Stomach (tissue), 8 donors: ENCODE measurements at regions not wholly inside any gene's neighbourhood (a gene's known extent, or its start where the extent isn't known, plus 50 kb on each side); places are given as distances from the start of the nearest gene placed in this dataset.

Source experiments
- DNase-seq, 2 donors: peaks; one replicate each; pipeline versions ENCODE4 v3.0.0 to v3.0.0-alpha.2; 2013 to 2019
- H3K27ac ChIP-seq, 5 donors: fragments of 200-600 bp in 4 of 5; sonication (generic) in 4 of 5; one replicate each; pipeline ENCODE4 v1.5.1; 2013 to 2019; ENCODE audit warnings: mild to moderate bottlenecking in 1 of 5, moderate library complexity in 1 of 5
- H3K27me3 ChIP-seq, 3 donors: fragments of 200-600 bp; sonication (generic); one replicate each; pipeline ENCODE4 v1.5.1; 2017 to 2019; ENCODE audit warnings: mixed run types in 1 of 3
- H3K36me3 ChIP-seq, 4 donors: fragments of 200-600 bp; sonication (generic); 1 replicate in 3 of 4; 2 replicates in 1 of 4; pipeline ENCODE4 v1.5.1; 2016 to 2019
- H3K4me1 ChIP-seq, 4 donors: fragments of 200-600 bp; sonication (generic); one replicate each; pipeline ENCODE4 v1.5.1; 2016 to 2019
- H3K4me3 ChIP-seq, 4 donors: fragments of 200-600 bp; sonication (generic) in 3 of 4; one replicate each; pipeline ENCODE4 v1.5.1; 2016 to 2019; ENCODE audit warnings: mild to moderate bottlenecking in 1 of 4
- H3K9me3 ChIP-seq, 4 donors: fragments of 200-600 bp; sonication (generic); one replicate each; pipeline ENCODE4 v1.5.1; 2016 to 2019
- CTCF ChIP-seq, 7 experiments: fragments of 450-650 bp in 4 of 7; fragments of 200-600 bp in 3 of 7; sonication (generic) in 3 of 7; IDR thresholded peaks; one replicate each; pipeline ENCODE4 v1.5.1; 2016 to 2019; ENCODE audit warnings: antibody characterized with exemption in 7 of 7, control low read depth in 2 of 7, mild to moderate bottlenecking in 1 of 7
- EP300 ChIP-seq: sonication (generic); formaldehyde crosslinking; IDR thresholded peaks from one replicate; pipeline ENCODE4 v1.6.1; 2017; ENCODE audit warnings: antibody characterized with exemption
- POLR2A ChIP-seq, 4 donors: fragments of 450-650 bp; IDR thresholded peaks; one replicate each; pipeline ENCODE4 v1.6.1; 2016; ENCODE audit warnings: antibody characterized with exemption in 4 of 4, control low read depth in 2 of 4, mild to moderate bottlenecking in 1 of 4, moderate library complexity in 1 of 4
- POLR2AphosphoS5 ChIP-seq, 3 donors: sonication (generic); formaldehyde crosslinking; IDR thresholded peaks; one replicate each; pipeline ENCODE4 v1.6.1; 2016; ENCODE audit warnings: antibody characterized with exemption in 3 of 3
- WGBS, 5 donors: extraction: QIAGEN DNeasy Blood & Tissue Kit in 3 of 5; methylation state at CpG; one replicate each; pipeline versions ENCODE4 v1.1.5 to v1.1.7; 2013 to 2018; 5-methylcytosine and 5-hydroxymethylcytosine counted together
- intact Hi-C: fragments of 100-400 bp; cut with DNase I; formaldehyde crosslinking; loops from one replicate; pipeline ENCODE4 v1.15.1; 2023; ENCODE audit warnings: low total_unique reads
- donor health status: healthy with polysubstance abuse.
- donor health status: Bipolar disorder and iron deficiency.
- donor health status: healthy.

- Histone ChIP-seq H3K9me3 (no peaks in the 10 kb centered on the region), H3K36me3 (no peaks in the 10 kb centered on the region), H3K4me1 (peaks cover 0 to 2% (median under 1%) of the 10 kb centered on the region in 4 donors), H3K27me3 (peaks cover 0 to 3% (median 3%) of the 10 kb centered on the region in 3 donors), H3K27ac (no peak overlapping the region), H3K4me3 (no peak overlapping the region)
- 60 to 71% (median 65%) methylated on average over 6 of the region's 6 CpGs for WGBS, 5 donors
- no peak for DNase-seq
- intact Hi-C loops = no loop called here
- no peak for TF ChIP-seq CTCF (IDR thresholded peaks at IDR 0.05)
- no peak for TF ChIP-seq POLR2AphosphoS5 (IDR thresholded peaks at IDR 0.05)
- TF ChIP-seq EP300 = no peak
These were observed 398.1 kb downstream of the NOVA1 start for GRCh38 chr14:26199590-26200370.

DNA sequence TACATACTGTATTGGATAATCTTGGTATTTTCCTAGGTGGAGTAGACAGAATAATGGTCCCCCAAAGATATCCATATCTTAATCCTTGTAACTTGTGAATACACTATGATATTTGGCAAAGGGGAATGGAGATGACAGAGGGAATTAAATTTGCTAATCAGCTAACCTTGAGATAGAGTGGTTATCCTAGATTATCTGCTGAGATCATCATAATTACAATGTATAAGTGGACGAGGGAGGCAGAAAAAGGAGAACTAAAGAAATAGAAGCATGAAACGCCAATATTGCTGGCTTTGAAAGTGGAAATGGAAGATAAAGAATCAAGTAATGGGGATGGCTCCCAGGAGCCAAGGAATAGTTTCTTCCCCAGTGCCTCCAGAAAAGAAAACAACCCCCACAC, 398.7 kb downstream of the NOVA1 start:
- Histone ChIP-seq H3K36me3 (no peaks in the 10 kb centered on the region), H3K27me3 (no peaks in the 10 kb centered on the region), H3K4me1 (no peaks in the 10 kb centered on the region), H3K4me3 (no peak overlapping the region), H3K9me3 (peaks cover 0 to under 1% (median 0%) of the 10 kb centered on the region in 4 donors), H3K27ac (no peak overlapping the region)
- 53 to 79% (median 60%) methylated on average over 2 of the region's 2 CpGs for WGBS, 5 donors
- intact Hi-C loops = no loop called here
- DNase-seq = no peak
- TF ChIP-seq POLR2AphosphoS5 (IDR thresholded peaks at IDR 0.05) (no peak), POLR2A (IDR thresholded peaks at IDR 0.05) (no peak)

DNA sequence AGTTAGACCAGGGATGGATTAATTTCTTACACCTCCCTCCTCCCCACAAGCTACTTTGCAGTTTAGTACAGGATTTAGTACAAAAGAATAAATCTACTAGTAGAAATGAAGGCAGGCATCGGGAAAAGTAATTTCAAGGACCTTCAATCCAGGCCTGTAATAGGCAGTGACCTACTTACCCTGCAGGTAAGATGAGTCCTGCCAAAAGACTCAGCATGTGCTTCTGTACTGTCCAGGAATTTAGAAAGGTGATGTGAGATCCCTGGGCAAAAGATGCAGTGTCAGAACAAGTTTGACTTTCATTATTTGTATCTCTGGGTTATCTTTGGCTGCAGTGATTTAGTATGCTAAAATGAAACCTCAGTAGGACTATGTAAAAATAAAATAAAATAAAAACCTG, 403.0 kb downstream of the NOVA1 start:
- intact Hi-C loops = no loop called here
- TF ChIP-seq POLR2A (IDR thresholded peaks at IDR 0.05) = no peak
- no peak for TF ChIP-seq CTCF (IDR thresholded peaks at IDR 0.05)
- TF ChIP-seq POLR2AphosphoS5 (IDR thresholded peaks at IDR 0.05) = no peak
- TF ChIP-seq EP300 = no peak
- 80 to 97% (median 93%) methylated on average over 1 of the region's 1 CpG for WGBS, 5 donors
- Histone ChIP-seq H3K27me3 (no peaks in the 10 kb centered on the region), H3K36me3 (no peaks in the 10 kb centered on the region), H3K9me3 (peaks cover 0 to 7% (median 0%) of the 10 kb centered on the region in 4 donors), H3K4me1 (no peaks in the 10 kb centered on the region), H3K27ac (no peak overlapping the region), H3K4me3 (no peak overlapping the region)
- DNase-seq = no peak

- Histone ChIP-seq H3K9me3 (peaks cover 0 to 7% (median 0%) of the 10 kb centered on the region in 4 donors), H3K27ac (no peak overlapping the region), H3K4me1 (no peaks in the 10 kb centered on the region), H3K4me3 (no peak overlapping the region), H3K36me3 (no peaks in the 10 kb centered on the region), H3K27me3 (no peaks in the 10 kb centered on the region)
- no peak for DNase-seq
- intact Hi-C loops = no loop called here
- TF ChIP-seq POLR2A (IDR thresholded peaks at IDR 0.05) = no peak
- TF ChIP-seq EP300 = no peak
- no peak for TF ChIP-seq POLR2AphosphoS5 (IDR thresholded peaks at IDR 0.05)
- TF ChIP-seq CTCF (IDR thresholded peaks at IDR 0.05) = no peak
- 86 to 94% (median 90%) methylated on average over 1 of the region's 1 CpG for WGBS, 5 donors
These were observed 406.2 kb downstream of the NOVA1 start for GRCh38 chr14:26191671-26192070.

GRCh38 chr14:26191123-26191522, 406.7 kb downstream of the NOVA1 start:
- H3K27me3 ChIP-seq = no peaks in the 10 kb centered on the region
- peaks cover 0 to 7% (median 0%) of the 10 kb centered on the region in 4 donors for H3K9me3 ChIP-seq
- no peaks in the 10 kb centered on the region for H3K36me3 ChIP-seq
- no peaks in the 10 kb centered on the region for H3K4me1 ChIP-seq
- H3K4me3 ChIP-seq = no peak overlapping the region
- DNase-seq = peak in 1 of 2 donors; percentile 26
- 59 to 76% (median 69%) methylated on average over 4 of the region's 4 CpGs for WGBS, 5 donors
- intact Hi-C loops = no loop called here
- no peak overlapping the region for H3K27ac ChIP-seq
- TF ChIP-seq POLR2A (IDR thresholded peaks at IDR 0.05) = no peak
- no peak for TF ChIP-seq CTCF (IDR thresholded peaks at IDR 0.05)
- TF ChIP-seq EP300 = no peak
- TF ChIP-seq POLR2AphosphoS5 (IDR thresholded peaks at IDR 0.05) = no peak
